Endothelial cell of umbilical vein (primary cell): ENCODE measurements at regions not wholly inside any gene's neighbourhood (a gene's known extent, or its start where the extent isn't known, plus 50 kb on each side); places are given as distances from the start of the nearest gene placed in this dataset.

Experiments used
- EZH2 ChIP-seq: IDR thresholded peaks from 2 replicates; pipeline ENCODE4 v1.6.1; 2012; ENCODE audit warnings: borderline replicate concordance, low read depth, mild to moderate bottlenecking, moderate library complexity, low read length, inconsistent platforms; ENCODE audit not compliant: severe bottlenecking
- POLR2A ChIP-seq: IDR thresholded peaks from 2 replicates; pipeline ENCODE4 v1.6.1; 2012; ENCODE audit warnings: low read depth, mild to moderate bottlenecking, control low read depth, low read length
- TF ChIP-seq, protein P1 (sequence below), 2 donors: IDR thresholded peaks; 1 replicate in 1 of 2; 2 replicates in 1 of 2; pipeline ENCODE4 v1.5.1; 2011; ENCODE audit warnings: low read length in 2 of 2, mild to moderate bottlenecking in 2 of 2, moderate library complexity in 2 of 2, control low read depth in 1 of 2, inconsistent platforms in 1 of 2, low read depth in 1 of 2; ENCODE audit not compliant: insufficient read depth in 1 of 2; ENCODE audit errors: extremely low read depth in 1 of 2

DNA sequence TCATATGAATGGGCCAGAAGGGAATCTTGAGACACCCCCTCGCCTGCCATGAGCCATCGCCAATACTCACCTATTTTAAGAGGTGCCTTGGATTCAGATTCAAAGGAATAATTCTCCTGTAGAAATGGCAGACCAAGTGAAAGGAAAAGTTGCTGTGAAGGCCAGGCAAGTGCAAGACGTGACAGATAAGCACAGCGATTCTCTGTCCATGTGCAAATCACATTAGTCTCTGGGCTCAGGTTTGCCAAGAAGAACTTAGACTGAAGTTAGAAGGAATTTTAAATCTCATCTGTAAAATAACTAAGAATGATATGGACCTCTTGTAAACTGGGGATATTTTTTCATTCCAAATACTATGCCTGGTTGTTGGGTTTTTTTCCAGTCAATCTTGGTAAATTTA, 173.6 kb downstream of the UACA start:
- TF ChIP-seq, protein P1, sequence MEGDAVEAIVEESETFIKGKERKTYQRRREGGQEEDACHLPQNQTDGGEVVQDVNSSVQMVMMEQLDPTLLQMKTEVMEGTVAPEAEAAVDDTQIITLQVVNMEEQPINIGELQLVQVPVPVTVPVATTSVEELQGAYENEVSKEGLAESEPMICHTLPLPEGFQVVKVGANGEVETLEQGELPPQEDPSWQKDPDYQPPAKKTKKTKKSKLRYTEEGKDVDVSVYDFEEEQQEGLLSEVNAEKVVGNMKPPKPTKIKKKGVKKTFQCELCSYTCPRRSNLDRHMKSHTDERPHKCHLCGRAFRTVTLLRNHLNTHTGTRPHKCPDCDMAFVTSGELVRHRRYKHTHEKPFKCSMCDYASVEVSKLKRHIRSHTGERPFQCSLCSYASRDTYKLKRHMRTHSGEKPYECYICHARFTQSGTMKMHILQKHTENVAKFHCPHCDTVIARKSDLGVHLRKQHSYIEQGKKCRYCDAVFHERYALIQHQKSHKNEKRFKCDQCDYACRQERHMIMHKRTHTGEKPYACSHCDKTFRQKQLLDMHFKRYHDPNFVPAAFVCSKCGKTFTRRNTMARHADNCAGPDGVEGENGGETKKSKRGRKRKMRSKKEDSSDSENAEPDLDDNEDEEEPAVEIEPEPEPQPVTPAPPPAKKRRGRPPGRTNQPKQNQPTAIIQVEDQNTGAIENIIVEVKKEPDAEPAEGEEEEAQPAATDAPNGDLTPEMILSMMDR (IDR thresholded peaks at IDR 0.05; ENCODE audit: extremely low read depth in 1 of 2, insufficient read depth in 1 of 2, low read depth in 1 of 2, low read length in 2 of 2) = no peak
- TF ChIP-seq EZH2 (no peak), POLR2A (no peak)
